IMR-90 (cell line): ENCODE measurements at regions not wholly inside any gene's neighbourhood (a gene's known extent, or its start where the extent isn't known, plus 50 kb on each side); places are given as distances from the start of the nearest gene placed in this dataset.

ENCODE experiments used
- ATAC-seq: fragments of 200-7000 bp; cut with Tn5 transposase; 2 replicates; pipeline ENCODE4 v1.9.1; 2020; ENCODE audit warnings: low read depth, mild to moderate bottlenecking, moderate library complexity
- BruUV-seq: library from RNA; stranded (reverse); fragments of 400-500 nt; replicated peaks from 2 replicates; lab custom pipeline; 2021; lab: Mats Ljungman, UMichigan
- CTCF ChIA-PET: fragments of 300-600 bp; formaldehyde crosslinking; extraction: SDS; loops from one replicate; lab custom pipeline; 2021; ENCODE audit warnings: antibody characterized with exemption; lab: Yijun Ruan, JAX
- POLR2A ChIA-PET: fragments of 300-600 bp; sonication (Branson Sonifier 250); formaldehyde crosslinking; loops from one replicate; lab custom pipeline; 2022; ENCODE audit warnings: antibody characterized with exemption; ENCODE audit not compliant: unreplicated experiment; lab: Charles Lee
- DNase-seq: peaks from one replicate; pipeline ENCODE4 v3.0.0; 2013
- H2AFZ ChIP-seq: replicated peaks from 2 replicates; pipeline ENCODE3; 2013; ENCODE audit warnings: low read length, mild to moderate bottlenecking; ENCODE audit not compliant: poor library complexity
- H2AK5ac ChIP-seq: 2 replicates; pipeline ENCODE4 v1.6.1; 2013; ENCODE audit warnings: low read depth, low read length, inconsistent platforms
- H2AK9ac ChIP-seq: replicated peaks from 2 replicates; pipeline ENCODE3; 2013; ENCODE audit warnings: mild to moderate bottlenecking, low read depth, low read length, moderate library complexity; ENCODE audit not compliant: poor library complexity
- H2BK120ac ChIP-seq: 2 replicates; pipeline ENCODE4 v1.6.1; 2013; ENCODE audit warnings: low read depth, low read length, inconsistent platforms
- H2BK15ac ChIP-seq: 3 replicates; pipeline ENCODE4 v1.6.1; 2013; ENCODE audit warnings: low read depth, low read length, inconsistent platforms
- H2BK20ac ChIP-seq: 2 replicates; pipeline ENCODE4 v1.6.1; 2013; ENCODE audit warnings: low read depth, mild to moderate bottlenecking, inconsistent platforms, low read length, moderate library complexity
- H2BK5ac ChIP-seq: 2 replicates; pipeline ENCODE4 v1.6.1; 2013; ENCODE audit warnings: mild to moderate bottlenecking, low read depth, low read length, inconsistent platforms; ENCODE audit not compliant: poor library complexity, severe bottlenecking
- H3K14ac ChIP-seq: replicated peaks from 2 replicates; pipeline ENCODE4 v1.6.1; 2013; ENCODE audit warnings: low read depth, low read length, inconsistent platforms
- H3K18ac ChIP-seq: 2 replicates; pipeline ENCODE4 v1.6.1; 2013; ENCODE audit warnings: low read depth, low read length, control low read depth
- H3K23ac ChIP-seq: 2 replicates; pipeline ENCODE4 v1.6.1; 2013; ENCODE audit warnings: low read depth, low read length, inconsistent platforms
- H3K27ac ChIP-seq: 2 replicates; pipeline ENCODE4 v1.5.1; 2013; ENCODE audit warnings: mild to moderate bottlenecking, control low read depth, low read length; ENCODE audit not compliant: insufficient read depth
- H3K27me3 ChIP-seq: 2 replicates; pipeline ENCODE4 v1.6.1; 2013; ENCODE audit warnings: low read length; ENCODE audit not compliant: control insufficient read depth, insufficient read depth
- H3K36me3 ChIP-seq: 2 replicates; pipeline ENCODE4 v1.6.1; 2013; ENCODE audit warnings: low read length, mixed read lengths; ENCODE audit not compliant: control insufficient read depth, insufficient read depth
- H3K4ac ChIP-seq: 2 replicates; pipeline ENCODE4 v1.6.1; 2013; ENCODE audit warnings: low read depth, low read length, inconsistent platforms
- H3K4me1 ChIP-seq: 2 replicates; pipeline ENCODE4 v1.6.1; 2013; ENCODE audit warnings: low read length, mixed read lengths; ENCODE audit not compliant: control insufficient read depth, insufficient read depth
- H3K4me2 ChIP-seq: 2 replicates; pipeline ENCODE4 v1.6.1; 2013; ENCODE audit warnings: low read depth, mild to moderate bottlenecking, control low read depth, low read length, moderate library complexity
- H3K4me3 ChIP-seq: 2 replicates; pipeline ENCODE4 v1.5.1; 2013; ENCODE audit warnings: low read depth, mild to moderate bottlenecking, control low read depth, low read length, moderate library complexity; ENCODE audit not compliant: insufficient read depth
- H3K56ac ChIP-seq: 2 replicates; pipeline ENCODE4 v1.6.1; 2013; ENCODE audit warnings: low read length, inconsistent platforms; ENCODE audit not compliant: insufficient read depth; ENCODE audit errors: extremely low read depth
- H3K79me1 ChIP-seq, 2 experiments: 2 replicates each; pipeline ENCODE4 v1.6.1; 2013; ENCODE audit warnings: low read length in 2 of 2, inconsistent platforms in 1 of 2, low read depth in 1 of 2
- H3K9ac ChIP-seq: 2 replicates; pipeline ENCODE4 v1.6.1; 2013; ENCODE audit warnings: low read depth, low read length, control low read depth
- H3K9me1 ChIP-seq: 2 replicates; pipeline ENCODE4 v1.6.1; 2013; ENCODE audit warnings: low read length, inconsistent platforms; ENCODE audit not compliant: insufficient read depth
- H3K9me3 ChIP-seq: 2 replicates; pipeline ENCODE4 v1.6.1; 2013; ENCODE audit warnings: low read length; ENCODE audit not compliant: control insufficient read depth, insufficient read depth
- H4K20me1 ChIP-seq: 2 replicates; pipeline ENCODE4 v1.6.1; 2013; ENCODE audit warnings: low read length, inconsistent platforms; ENCODE audit not compliant: insufficient read depth
- H4K5ac ChIP-seq: 2 replicates; pipeline ENCODE4 v1.6.1; 2013; ENCODE audit warnings: mild to moderate bottlenecking, low read depth, low read length, control low read depth
- H4K8ac ChIP-seq, 2 experiments: 2 replicates each; pipeline ENCODE4 v1.6.1; 2013; ENCODE audit warnings: low read depth in 2 of 2, low read length in 2 of 2, control low read depth in 1 of 2, inconsistent platforms in 1 of 2
- H4K91ac ChIP-seq: 2 replicates; pipeline ENCODE4 v1.6.1; 2013; ENCODE audit warnings: low read depth, low read length, inconsistent platforms; ENCODE audit not compliant: insufficient read depth
- BHLHE40 ChIP-seq: fragments of 150-350 bp; IDR thresholded peaks from 2 replicates; pipeline ENCODE4 v1.6.1; 2016; ENCODE audit warnings: mild to moderate bottlenecking, low read depth, low read length
- CEBPB ChIP-seq: IDR thresholded peaks from 2 replicates; pipeline ENCODE4 v1.6.1; 2012; ENCODE audit warnings: low read depth, low read length, improper control_type of control experiment
- CHD1 ChIP-seq: IDR thresholded peaks from 2 replicates; pipeline ENCODE4 v1.6.1; 2012; ENCODE audit warnings: low read depth, low read length, improper control_type of control experiment
- FOS ChIP-seq: fragments of 150-350 bp; IDR thresholded peaks from 2 replicates; pipeline ENCODE4 v1.6.1; 2016; ENCODE audit warnings: low read depth, low read length
- MAFK ChIP-seq: IDR thresholded peaks from 2 replicates; pipeline ENCODE4 v1.6.1; 2012; ENCODE audit warnings: low read depth, low read length, improper control_type of control experiment
- MAZ ChIP-seq: IDR thresholded peaks from 2 replicates; pipeline ENCODE4 v1.6.1; 2012; ENCODE audit warnings: low read depth, mild to moderate bottlenecking, low read length, improper control_type of control experiment, moderate library complexity, borderline replicate concordance
- MXI1 ChIP-seq: IDR thresholded peaks from 2 replicates; pipeline ENCODE4 v1.6.1; 2012; ENCODE audit warnings: low read depth, mild to moderate bottlenecking, low read length, moderate library complexity, borderline replicate concordance
- NFE2L2 ChIP-seq: fragments of 150-350 bp; IDR thresholded peaks from 2 replicates; pipeline ENCODE4 v1.6.1; 2016; ENCODE audit warnings: low read depth, mild to moderate bottlenecking, low read length
- RAD21 ChIP-seq: IDR thresholded peaks from 2 replicates; pipeline ENCODE4 v1.6.1; 2012; ENCODE audit warnings: low read length, improper control_type of control experiment
- RCOR1 ChIP-seq: IDR thresholded peaks from 2 replicates; pipeline ENCODE4 v1.6.1; 2012; ENCODE audit warnings: mild to moderate bottlenecking, low read length, improper control_type of control experiment; ENCODE audit not compliant: insufficient replicate concordance
- SMC3 ChIP-seq: fragments of 150-350 bp; IDR thresholded peaks from 2 replicates; pipeline ENCODE4 v1.6.1; 2016; ENCODE audit warnings: low read depth, mild to moderate bottlenecking, antibody characterized with exemption, low read length, moderate library complexity
- dilution Hi-C: fragments of 300-500 bp; cut with HindIII; formaldehyde crosslinking; loops from one replicate; pipeline ENCODE4 v1.14.3; 2018; ENCODE audit warnings: low sequenced_read_pairs; ENCODE audit not compliant: unreplicated experiment
- in situ Hi-C: fragments of 300-500 bp; cut with MboI; formaldehyde crosslinking; loops from 3 replicates; pipeline ENCODE4 v1.14.3; 2019; ENCODE audit warnings: low sequenced_read_pairs, inconsistent platforms, mixed read lengths
- intact Hi-C: fragments of 100-400 bp; cut with micrococcal nuclease; formaldehyde crosslinking; loops from 2 replicates; pipeline ENCODE4 v1.10.0; 2022
- TF ChIP-seq, protein P1 (sequence below): conservative IDR thresholded peaks from 2 replicates; pipeline ENCODE4 v1.5.1; 2012; ENCODE audit warnings: mild to moderate bottlenecking, low read depth, low read length, improper control_type of control experiment
- TF ChIP-seq, protein P2 (sequence below): fragments of 150-350 bp; IDR thresholded peaks from 2 replicates; pipeline ENCODE4 v1.6.1; 2017; ENCODE audit warnings: mild to moderate bottlenecking, antibody characterized with exemption, low read length, low read depth
- TF ChIP-seq, protein P3 (sequence below): fragments of 150-350 bp; IDR thresholded peaks from 2 replicates; pipeline ENCODE4 v1.6.1; 2016; ENCODE audit warnings: low read depth, mild to moderate bottlenecking, low read length, moderate library complexity, borderline replicate concordance

DNA sequence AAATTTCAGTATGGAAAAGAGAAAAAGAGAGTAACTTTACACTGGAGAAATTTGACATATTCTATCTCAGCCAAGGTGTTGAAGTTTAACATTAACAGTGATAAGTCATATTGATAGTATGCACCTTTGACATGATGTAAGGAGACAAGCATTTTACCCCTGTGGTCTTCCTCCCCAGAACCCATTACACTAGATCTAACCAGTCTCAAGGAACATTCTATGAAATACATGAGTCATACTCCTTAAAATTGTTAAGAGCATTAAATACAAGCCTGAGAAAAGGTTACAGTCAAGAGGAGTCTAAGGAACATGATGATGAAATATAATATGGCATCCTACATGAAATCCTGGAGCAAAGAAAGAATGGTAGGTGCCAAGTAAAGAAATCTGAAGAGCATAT is 1151.3 kb upstream of the IGFBP7 start:
- dilution Hi-C loops: no loop called here
- Histone ChIP-seq H2BK15ac (no peak overlapping the region), H4K20me1 (no peaks in the 10 kb centered on the region), H3K9me3 (no peaks in the 10 kb centered on the region), H3K4me2 (no peak overlapping the region), H4K8ac (no peak overlapping the region), H3K9me1 (no peaks in the 10 kb centered on the region), H2BK120ac (no peak overlapping the region), H3K23ac (no peak overlapping the region), H3K4ac (no peak overlapping the region), H3K27ac (no peak overlapping the region), H2AK9ac (no peak overlapping the region), H3K4me1 (no peaks in the 10 kb centered on the region), H2BK5ac (no peak overlapping the region), H2AK5ac (no peak overlapping the region), H3K14ac (no peak overlapping the region), H4K5ac (no peak overlapping the region), H4K91ac (no peak overlapping the region), H3K79me1 (no peaks in the 10 kb centered on the region), H3K56ac (no peak overlapping the region), H3K36me3 (no peaks in the 10 kb centered on the region), H3K27me3 (no peaks in the 10 kb centered on the region), H3K18ac (no peak overlapping the region), H2AFZ (no peak overlapping the region), H2BK20ac (no peak overlapping the region), H3K9ac (no peak overlapping the region), H3K4me3 (no peak overlapping the region)
- BruUV-seq: no TSS peak
- TF ChIP-seq, protein P1, sequence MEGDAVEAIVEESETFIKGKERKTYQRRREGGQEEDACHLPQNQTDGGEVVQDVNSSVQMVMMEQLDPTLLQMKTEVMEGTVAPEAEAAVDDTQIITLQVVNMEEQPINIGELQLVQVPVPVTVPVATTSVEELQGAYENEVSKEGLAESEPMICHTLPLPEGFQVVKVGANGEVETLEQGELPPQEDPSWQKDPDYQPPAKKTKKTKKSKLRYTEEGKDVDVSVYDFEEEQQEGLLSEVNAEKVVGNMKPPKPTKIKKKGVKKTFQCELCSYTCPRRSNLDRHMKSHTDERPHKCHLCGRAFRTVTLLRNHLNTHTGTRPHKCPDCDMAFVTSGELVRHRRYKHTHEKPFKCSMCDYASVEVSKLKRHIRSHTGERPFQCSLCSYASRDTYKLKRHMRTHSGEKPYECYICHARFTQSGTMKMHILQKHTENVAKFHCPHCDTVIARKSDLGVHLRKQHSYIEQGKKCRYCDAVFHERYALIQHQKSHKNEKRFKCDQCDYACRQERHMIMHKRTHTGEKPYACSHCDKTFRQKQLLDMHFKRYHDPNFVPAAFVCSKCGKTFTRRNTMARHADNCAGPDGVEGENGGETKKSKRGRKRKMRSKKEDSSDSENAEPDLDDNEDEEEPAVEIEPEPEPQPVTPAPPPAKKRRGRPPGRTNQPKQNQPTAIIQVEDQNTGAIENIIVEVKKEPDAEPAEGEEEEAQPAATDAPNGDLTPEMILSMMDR: no peak
- TF ChIP-seq SMC3: no peak
- no peak for TF ChIP-seq RCOR1
- no peak for TF ChIP-seq CHD1
- no peak for TF ChIP-seq RAD21
- TF ChIP-seq BHLHE40: no peak
- no peak for TF ChIP-seq NFE2L2
- TF ChIP-seq, protein P2, sequence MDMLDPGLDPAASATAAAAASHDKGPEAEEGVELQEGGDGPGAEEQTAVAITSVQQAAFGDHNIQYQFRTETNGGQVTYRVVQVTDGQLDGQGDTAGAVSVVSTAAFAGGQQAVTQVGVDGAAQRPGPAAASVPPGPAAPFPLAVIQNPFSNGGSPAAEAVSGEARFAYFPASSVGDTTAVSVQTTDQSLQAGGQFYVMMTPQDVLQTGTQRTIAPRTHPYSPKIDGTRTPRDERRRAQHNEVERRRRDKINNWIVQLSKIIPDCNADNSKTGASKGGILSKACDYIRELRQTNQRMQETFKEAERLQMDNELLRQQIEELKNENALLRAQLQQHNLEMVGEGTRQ: no peak
- TF ChIP-seq MAFK: no peak
- no peak for TF ChIP-seq CEBPB
- TF ChIP-seq MAZ: no peak
- TF ChIP-seq, protein P3, sequence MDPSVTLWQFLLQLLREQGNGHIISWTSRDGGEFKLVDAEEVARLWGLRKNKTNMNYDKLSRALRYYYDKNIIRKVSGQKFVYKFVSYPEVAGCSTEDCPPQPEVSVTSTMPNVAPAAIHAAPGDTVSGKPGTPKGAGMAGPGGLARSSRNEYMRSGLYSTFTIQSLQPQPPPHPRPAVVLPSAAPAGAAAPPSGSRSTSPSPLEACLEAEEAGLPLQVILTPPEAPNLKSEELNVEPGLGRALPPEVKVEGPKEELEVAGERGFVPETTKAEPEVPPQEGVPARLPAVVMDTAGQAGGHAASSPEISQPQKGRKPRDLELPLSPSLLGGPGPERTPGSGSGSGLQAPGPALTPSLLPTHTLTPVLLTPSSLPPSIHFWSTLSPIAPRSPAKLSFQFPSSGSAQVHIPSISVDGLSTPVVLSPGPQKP: no peak
- no peak for TF ChIP-seq MXI1
- TF ChIP-seq FOS: no peak
- in situ Hi-C loops: no loop called here
- DNase-seq (no peak), ATAC-seq (no peak)
- ChIA-PET CTCF (no interaction called here), POLR2A (no interaction called here)
- intact Hi-C loops: no loop called here
